ENCODE measurements at regions not wholly inside any gene's neighbourhood (a gene's known extent, or its start where the extent isn't known, plus 50 kb on each side); places are given as distances from the start of the nearest gene placed in this dataset.

- Histone ChIP-seq H3K27me3 (no peaks in the 10 kb centered on the region), H3K9me3 (no peaks in the 10 kb centered on the region), H3K4me3 (no peak overlapping the region), H3K27ac (no peak overlapping the region), H3K36me3 (no peaks in the 10 kb centered on the region), H3K4me1 (no peaks in the 10 kb centered on the region)
- no peak for TF ChIP-seq EP300 (IDR thresholded peaks at IDR 0.05)
- no peak for TF ChIP-seq POLR2A (IDR thresholded peaks at IDR 0.05)
- TF ChIP-seq CTCF (IDR thresholded peaks at IDR 0.05), result no peak
- TF ChIP-seq POLR2AphosphoS5 (IDR thresholded peaks at IDR 0.05), result no peak
- intact Hi-C loops (cut with DNase I), result no loop called here
- no peak for DNase-seq
- WGBS, 2 donors, result 84 to 87% methylated on average over 2 of the region's 2 CpGs
Measured at GRCh38 chr6:50649086-50649485, 64.2 kb upstream of the TFAP2D start.

- no peak overlapping the region for H3K4me3 ChIP-seq
- H3K4me1 ChIP-seq, result no peaks in the 10 kb centered on the region
- no peaks in the 10 kb centered on the region for H3K36me3 ChIP-seq
- WGBS, 2 donors, result 64 to 69% methylated on average over 3 of the region's 3 CpGs
- no peaks in the 10 kb centered on the region for H3K9me3 ChIP-seq
- intact Hi-C loops (cut with DNase I), result no loop called here
- TF ChIP-seq CTCF (IDR thresholded peaks at IDR 0.05), result no peak
- TF ChIP-seq EP300 (IDR thresholded peaks at IDR 0.05), result no peak
- TF ChIP-seq POLR2A (IDR thresholded peaks at IDR 0.05), result no peak
- TF ChIP-seq POLR2AphosphoS5 (IDR thresholded peaks at IDR 0.05), result no peak
- no peaks in the 10 kb centered on the region for H3K27me3 ChIP-seq
- no peak overlapping the region for H3K27ac ChIP-seq
- DNase-seq, result no peak
Measured at GRCh38 chr6:50653253-50653652, 60.1 kb upstream of the TFAP2D start.

- Histone ChIP-seq H3K27me3 (no peaks in the 10 kb centered on the region), H3K4me1 (no peaks in the 10 kb centered on the region), H3K9me3 (no peaks in the 10 kb centered on the region), H3K27ac (no peak overlapping the region), H3K36me3 (no peaks in the 10 kb centered on the region), H3K4me3 (no peak overlapping the region)
- no peak for TF ChIP-seq POLR2AphosphoS5 (IDR thresholded peaks at IDR 0.05)
- TF ChIP-seq POLR2A (IDR thresholded peaks at IDR 0.05), result no peak
- TF ChIP-seq CTCF (IDR thresholded peaks at IDR 0.05), result no peak
- TF ChIP-seq EP300 (IDR thresholded peaks at IDR 0.05), result no peak
- no peak for DNase-seq
- intact Hi-C loops (cut with DNase I), result no loop called here
- WGBS, 2 donors, result 34 to 76% methylated on average over 2 of the region's 2 CpGs
Measured at GRCh38 chr6:50654155-50654554, 59.2 kb upstream of the TFAP2D start.

- intact Hi-C loops (cut with DNase I), result no loop called here
- TF ChIP-seq CTCF (IDR thresholded peaks at IDR 0.05) (peak in 1 of 4 experiments; percentile 25), EP300 (IDR thresholded peaks at IDR 0.05) (no peak)
- WGBS, 2 donors, result 31 to 53% methylated on average over 4 of the region's 4 CpGs
Measured at GRCh38 chr6:50655848-50656453, 57.4 kb upstream of the TFAP2D start.

GRCh38 chr6:50657513-50657912, 55.8 kb upstream of the TFAP2D start:
- Histone ChIP-seq H3K27ac (no peak overlapping the region), H3K4me1 (no peaks in the 10 kb centered on the region), H3K27me3 (no peaks in the 10 kb centered on the region), H3K9me3 (no peaks in the 10 kb centered on the region), H3K36me3 (no peaks in the 10 kb centered on the region), H3K4me3 (no peak overlapping the region)
- no peak for TF ChIP-seq EP300 (IDR thresholded peaks at IDR 0.05)
- TF ChIP-seq POLR2AphosphoS5 (IDR thresholded peaks at IDR 0.05), result peak in 1 of 4 donors; percentile 28
- DNase-seq, result no peak
- intact Hi-C loops (cut with DNase I), result no loop called here
- 76% methylated on average over 1 of the region's 1 CpG for WGBS, 2 donors

More at GRCh38 chr6:50655848-50656453, 57.4 kb upstream of the TFAP2D start:
- Histone ChIP-seq H3K9me3 (no peaks in the 10 kb centered on the region), H3K4me3 (no peak overlapping the region), H3K27ac (no peak overlapping the region), H3K36me3 (no peaks in the 10 kb centered on the region), H3K27me3 (no peaks in the 10 kb centered on the region), H3K4me1 (no peaks in the 10 kb centered on the region)
- DNase-seq, result no peak

All from sigmoid colon (tissue), 6 donors.